ENCODE measurements at regions not wholly inside any gene's neighbourhood (a gene's known extent, or its start where the extent isn't known, plus 50 kb on each side); places are given as distances from the start of the nearest gene placed in this dataset.

DNA sequence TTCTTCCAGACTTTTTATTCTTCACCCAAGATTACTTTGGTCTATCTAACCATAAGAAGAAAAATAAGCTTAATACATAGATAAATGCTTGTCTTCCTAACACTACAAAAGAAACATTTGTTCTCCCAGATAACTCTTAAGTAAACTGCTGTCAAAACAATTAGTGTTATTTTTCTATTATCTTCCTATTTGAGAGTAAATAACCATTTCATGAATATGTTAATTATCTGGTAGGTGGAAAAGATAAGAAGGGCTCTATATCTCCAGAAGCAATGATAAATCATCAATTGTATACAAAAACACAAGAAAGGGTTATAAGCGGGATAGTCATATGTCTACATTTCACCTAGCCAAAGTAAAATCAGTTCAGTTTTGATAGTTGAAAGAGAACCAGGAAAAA lies 180.4 kb downstream of the ZIC3 start:
- Histone ChIP-seq H3K36me3 (no peaks in the 10 kb centered on the region), H3K9me3 (no peaks in the 10 kb centered on the region), H3K27me3 (no peaks in the 10 kb centered on the region), H3K4me1 (no peaks in the 10 kb centered on the region), H3K27ac (no peak overlapping the region), H3K4me3 (no peak overlapping the region)
- DNase-seq = no peak
- TF ChIP-seq, protein P1, sequence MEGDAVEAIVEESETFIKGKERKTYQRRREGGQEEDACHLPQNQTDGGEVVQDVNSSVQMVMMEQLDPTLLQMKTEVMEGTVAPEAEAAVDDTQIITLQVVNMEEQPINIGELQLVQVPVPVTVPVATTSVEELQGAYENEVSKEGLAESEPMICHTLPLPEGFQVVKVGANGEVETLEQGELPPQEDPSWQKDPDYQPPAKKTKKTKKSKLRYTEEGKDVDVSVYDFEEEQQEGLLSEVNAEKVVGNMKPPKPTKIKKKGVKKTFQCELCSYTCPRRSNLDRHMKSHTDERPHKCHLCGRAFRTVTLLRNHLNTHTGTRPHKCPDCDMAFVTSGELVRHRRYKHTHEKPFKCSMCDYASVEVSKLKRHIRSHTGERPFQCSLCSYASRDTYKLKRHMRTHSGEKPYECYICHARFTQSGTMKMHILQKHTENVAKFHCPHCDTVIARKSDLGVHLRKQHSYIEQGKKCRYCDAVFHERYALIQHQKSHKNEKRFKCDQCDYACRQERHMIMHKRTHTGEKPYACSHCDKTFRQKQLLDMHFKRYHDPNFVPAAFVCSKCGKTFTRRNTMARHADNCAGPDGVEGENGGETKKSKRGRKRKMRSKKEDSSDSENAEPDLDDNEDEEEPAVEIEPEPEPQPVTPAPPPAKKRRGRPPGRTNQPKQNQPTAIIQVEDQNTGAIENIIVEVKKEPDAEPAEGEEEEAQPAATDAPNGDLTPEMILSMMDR (IDR thresholded peaks at IDR 0.05) = no peak
- ATAC-seq = no peak
- intact Hi-C loops (cut with DNase I) = no loop called here

DNA sequence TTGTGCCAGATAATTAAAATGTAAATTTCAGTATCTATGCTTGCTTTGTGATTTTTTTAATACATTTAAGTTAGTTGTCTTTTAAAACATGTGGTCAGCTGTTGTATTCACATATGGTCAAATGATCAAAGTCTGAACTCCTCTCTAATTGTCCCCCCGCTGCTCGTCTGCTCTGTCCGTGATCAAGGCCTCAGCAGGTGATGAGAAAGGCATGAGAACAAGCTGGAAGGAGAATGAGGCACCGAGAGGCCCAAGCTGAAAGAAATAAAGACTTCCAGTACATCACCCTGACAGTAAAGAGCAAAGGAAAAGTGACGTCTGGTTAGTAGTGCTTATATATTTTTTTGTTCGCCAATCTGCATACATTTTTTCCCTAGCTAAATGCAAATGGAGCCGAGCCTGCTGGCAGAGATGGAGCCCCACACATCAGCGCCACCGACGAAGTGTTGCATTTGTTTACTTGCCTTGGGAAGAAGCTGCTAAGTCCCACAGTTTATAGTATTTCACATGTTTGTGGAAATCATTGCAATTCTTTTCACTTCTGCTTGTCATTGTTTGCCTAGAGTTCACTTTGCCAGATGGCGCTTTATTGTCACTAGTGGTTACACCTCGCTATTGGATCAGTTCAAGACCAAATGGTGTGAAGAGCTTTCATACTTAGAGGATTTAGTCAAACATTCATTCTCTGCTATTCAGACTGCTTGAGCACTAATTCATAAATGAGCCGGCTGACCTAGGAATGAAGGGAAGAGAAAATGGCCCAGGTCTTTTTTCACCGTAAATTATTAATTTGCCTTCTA lies 181.5 kb downstream of the ZIC3 start:
- intact Hi-C loops (cut with DNase I) = no loop called here
- Histone ChIP-seq H3K27me3 (no peaks in the 10 kb centered on the region), H3K9me3 (no peaks in the 10 kb centered on the region), H3K27ac (no peak overlapping the region), H3K4me1 (no peaks in the 10 kb centered on the region), H3K36me3 (no peaks in the 10 kb centered on the region), H3K4me3 (no peak overlapping the region)
- ATAC-seq (no peak), DNase-seq (no peak)
- TF ChIP-seq, protein P1 (IDR thresholded peaks at IDR 0.05) = no peak

DNA sequence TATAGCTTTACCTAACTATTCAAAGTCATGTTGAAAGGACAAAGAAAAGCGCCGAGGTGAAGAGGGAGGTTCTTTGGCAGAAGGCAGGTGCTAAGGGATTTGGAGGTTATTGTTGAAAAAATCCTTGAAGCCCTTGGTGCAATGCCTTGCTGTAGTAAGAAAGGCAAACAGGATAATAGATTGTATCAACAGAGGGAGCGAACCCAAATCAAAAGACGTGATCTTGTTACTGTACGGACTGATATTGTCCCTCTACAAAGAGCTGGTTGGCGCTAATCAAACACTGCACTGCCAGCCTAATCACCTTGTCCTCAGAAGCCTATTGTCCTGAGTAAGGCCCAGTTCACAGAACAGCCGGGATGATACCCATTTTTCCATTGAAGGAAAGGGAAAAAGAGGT lies 182.9 kb downstream of the ZIC3 start:
- intact Hi-C loops (cut with DNase I) = no loop called here
- no peaks in the 10 kb centered on the region for H3K9me3 ChIP-seq
- H3K4me1 ChIP-seq = no peaks in the 10 kb centered on the region
- DNase-seq = no peak
- no peaks in the 10 kb centered on the region for H3K27me3 ChIP-seq
- H3K27ac ChIP-seq = no peak overlapping the region
- TF ChIP-seq, protein P1 (IDR thresholded peaks at IDR 0.05) = no peak
- no peak for ATAC-seq
- H3K36me3 ChIP-seq = no peaks in the 10 kb centered on the region
- no peak overlapping the region for H3K4me3 ChIP-seq

DNA sequence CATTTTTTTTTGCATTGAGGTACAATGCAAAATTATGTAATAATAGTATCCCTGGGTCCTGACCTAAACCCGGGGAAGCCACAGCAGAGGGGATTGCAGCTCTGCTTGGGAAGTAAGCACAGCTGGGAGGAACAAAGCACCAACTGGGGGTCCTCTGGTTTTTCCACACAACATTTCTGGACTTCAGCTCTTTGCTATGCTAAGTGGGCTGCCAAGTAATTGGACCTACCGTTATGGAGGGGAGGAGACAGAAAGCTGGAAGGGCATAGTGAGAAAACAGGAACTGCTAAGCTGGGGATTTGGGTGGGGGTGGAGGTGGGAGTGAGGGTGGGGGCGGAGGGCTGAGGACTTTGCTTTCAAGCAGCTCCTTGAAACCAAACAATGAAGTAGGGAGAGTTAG lies 183.3 kb downstream of the ZIC3 start:
- ATAC-seq (no peak), DNase-seq (no peak)
- no peaks in the 10 kb centered on the region for H3K4me1 ChIP-seq
- intact Hi-C loops (cut with DNase I) = no loop called here
- no peaks in the 10 kb centered on the region for H3K36me3 ChIP-seq
- H3K9me3 ChIP-seq = no peaks in the 10 kb centered on the region
- no peaks in the 10 kb centered on the region for H3K27me3 ChIP-seq
- TF ChIP-seq, protein P1 (IDR thresholded peaks at IDR 0.05) = no peak
- H3K4me3 ChIP-seq = no peak overlapping the region
- no peak overlapping the region for H3K27ac ChIP-seq

DNA sequence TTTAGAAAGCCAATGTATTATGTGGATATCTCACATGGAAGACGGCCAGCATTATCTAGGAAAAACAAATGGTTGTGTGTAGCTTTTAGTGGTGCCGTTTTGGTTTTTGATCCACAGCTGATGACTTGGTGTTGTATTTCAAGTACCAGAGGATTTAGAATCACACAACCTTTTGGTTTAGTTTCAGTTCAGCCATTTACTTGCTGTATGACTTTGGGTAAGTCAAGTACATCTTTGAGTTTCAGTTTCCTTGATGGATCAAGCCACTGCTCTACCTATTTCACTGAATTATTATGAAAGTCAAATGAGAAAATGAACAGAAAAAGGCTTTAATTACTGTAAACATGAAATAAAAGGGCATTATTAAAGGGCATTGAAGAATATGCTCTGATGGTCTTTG lies 205.6 kb downstream of the ZIC3 start:
- no peak for ATAC-seq
- TF ChIP-seq, protein P1 (IDR thresholded peaks at IDR 0.05) = no peak
- Histone ChIP-seq H3K4me3 (no peak overlapping the region), H3K27ac (no peak overlapping the region), H3K27me3 (no peaks in the 10 kb centered on the region), H3K36me3 (no peaks in the 10 kb centered on the region), H3K4me1 (no peaks in the 10 kb centered on the region), H3K9me3 (no peaks in the 10 kb centered on the region)
- DNase-seq = no peak
- intact Hi-C loops (cut with DNase I) = no loop called here

Measured in left lung (tissue), 4 donors.